ENCODE measurements at regions not wholly inside any gene's neighbourhood (a gene's known extent, or its start where the extent isn't known, plus 50 kb on each side); places are given as distances from the start of the nearest gene placed in this dataset.

DNA sequence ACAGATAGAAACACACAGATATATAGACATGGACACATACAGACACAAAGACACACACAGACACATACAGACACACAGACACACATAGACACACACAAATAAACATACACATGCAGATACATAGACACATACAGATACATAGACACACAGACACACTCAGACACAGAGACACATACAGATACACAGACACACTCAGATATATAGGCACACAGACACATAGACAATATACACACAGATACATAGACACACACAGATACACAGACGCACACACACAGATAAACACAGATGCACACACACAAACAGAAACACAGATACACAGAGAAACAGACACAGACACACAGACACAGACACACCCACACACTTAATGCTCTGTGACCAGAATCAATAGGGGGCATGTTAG lies 156.8 kb downstream of the IRX2 start:
- Histone ChIP-seq H3K4me3 (ENCODE audit: low read length) (no peak overlapping the region), H3K27ac (ENCODE audit: low read length) (no peak overlapping the region), H3K79me2 (ENCODE audit: low read length) (no peaks in the 10 kb centered on the region), H3K9me3 (ENCODE audit: insufficient read depth, low read length) (no peaks in the 10 kb centered on the region), H3K9ac (ENCODE audit: low read length) (no peak overlapping the region), H3K4me2 (ENCODE audit: low read length) (no peak overlapping the region), H3K36me3 (replicated peaks; ENCODE audit: low read depth, low read length) (no peaks in the 10 kb centered on the region), H4K20me1 (ENCODE audit: insufficient read depth, low read length) (no peaks in the 10 kb centered on the region), H3K4me1 (ENCODE audit: low read length) (no peaks in the 10 kb centered on the region), H2AFZ (ENCODE audit: low read depth, low read length) (no peak overlapping the region), H3K27me3 (ENCODE audit: low read depth, low read length) (no peaks in the 10 kb centered on the region)
- TF ChIP-seq, protein P1, sequence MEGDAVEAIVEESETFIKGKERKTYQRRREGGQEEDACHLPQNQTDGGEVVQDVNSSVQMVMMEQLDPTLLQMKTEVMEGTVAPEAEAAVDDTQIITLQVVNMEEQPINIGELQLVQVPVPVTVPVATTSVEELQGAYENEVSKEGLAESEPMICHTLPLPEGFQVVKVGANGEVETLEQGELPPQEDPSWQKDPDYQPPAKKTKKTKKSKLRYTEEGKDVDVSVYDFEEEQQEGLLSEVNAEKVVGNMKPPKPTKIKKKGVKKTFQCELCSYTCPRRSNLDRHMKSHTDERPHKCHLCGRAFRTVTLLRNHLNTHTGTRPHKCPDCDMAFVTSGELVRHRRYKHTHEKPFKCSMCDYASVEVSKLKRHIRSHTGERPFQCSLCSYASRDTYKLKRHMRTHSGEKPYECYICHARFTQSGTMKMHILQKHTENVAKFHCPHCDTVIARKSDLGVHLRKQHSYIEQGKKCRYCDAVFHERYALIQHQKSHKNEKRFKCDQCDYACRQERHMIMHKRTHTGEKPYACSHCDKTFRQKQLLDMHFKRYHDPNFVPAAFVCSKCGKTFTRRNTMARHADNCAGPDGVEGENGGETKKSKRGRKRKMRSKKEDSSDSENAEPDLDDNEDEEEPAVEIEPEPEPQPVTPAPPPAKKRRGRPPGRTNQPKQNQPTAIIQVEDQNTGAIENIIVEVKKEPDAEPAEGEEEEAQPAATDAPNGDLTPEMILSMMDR (IDR thresholded peaks at IDR 0.05; ENCODE audit: low read depth, low read length) = no peak
- TF ChIP-seq EZH2phosphoT487 (IDR thresholded peaks at IDR 0.05; ENCODE audit: low read depth) = no peak

DNA sequence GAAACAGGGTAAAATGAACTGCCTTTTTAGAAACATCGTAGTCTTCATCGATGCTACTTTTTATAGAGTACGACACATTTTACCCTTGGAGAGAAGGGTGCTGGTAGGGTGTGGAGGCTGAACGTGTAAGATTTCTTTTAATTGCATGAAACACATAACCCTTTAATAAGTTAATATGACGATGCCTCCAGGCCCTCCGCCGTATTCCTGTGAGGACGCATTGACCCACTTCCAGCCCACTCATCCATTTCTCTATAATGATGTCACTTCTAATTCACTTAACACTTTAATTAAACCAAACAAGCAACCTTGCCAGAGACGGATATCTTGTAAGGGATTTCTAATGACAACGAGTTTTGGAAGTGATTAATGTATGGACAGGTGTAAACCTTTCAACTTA lies 158.7 kb downstream of the IRX2 start:
- H3K4me2 ChIP-seq (ENCODE audit: low read length) = no peak overlapping the region
- H3K27ac ChIP-seq (ENCODE audit: low read length) = no peak overlapping the region
- H2AFZ ChIP-seq (ENCODE audit: low read depth, low read length) = no peak overlapping the region
- H3K9me3 ChIP-seq (ENCODE audit: insufficient read depth, low read length) = no peaks in the 10 kb centered on the region
- H4K20me1 ChIP-seq (ENCODE audit: insufficient read depth, low read length) = no peaks in the 10 kb centered on the region
- no peak overlapping the region for H3K9ac ChIP-seq (ENCODE audit: low read length)
- H3K79me2 ChIP-seq (ENCODE audit: low read length) = no peaks in the 10 kb centered on the region
- H3K27me3 ChIP-seq (ENCODE audit: low read depth, low read length) = no peaks in the 10 kb centered on the region
- no peaks in the 10 kb centered on the region for H3K4me1 ChIP-seq (ENCODE audit: low read length)
- no peak overlapping the region for H3K4me3 ChIP-seq (ENCODE audit: low read length)
- TF ChIP-seq, protein P1 (IDR thresholded peaks at IDR 0.05; ENCODE audit: low read depth, low read length) = no peak
- no peak for TF ChIP-seq EZH2phosphoT487 (IDR thresholded peaks at IDR 0.05; ENCODE audit: low read depth)
- H3K36me3 ChIP-seq (replicated peaks; ENCODE audit: low read depth, low read length) = no peaks in the 10 kb centered on the region

DNA sequence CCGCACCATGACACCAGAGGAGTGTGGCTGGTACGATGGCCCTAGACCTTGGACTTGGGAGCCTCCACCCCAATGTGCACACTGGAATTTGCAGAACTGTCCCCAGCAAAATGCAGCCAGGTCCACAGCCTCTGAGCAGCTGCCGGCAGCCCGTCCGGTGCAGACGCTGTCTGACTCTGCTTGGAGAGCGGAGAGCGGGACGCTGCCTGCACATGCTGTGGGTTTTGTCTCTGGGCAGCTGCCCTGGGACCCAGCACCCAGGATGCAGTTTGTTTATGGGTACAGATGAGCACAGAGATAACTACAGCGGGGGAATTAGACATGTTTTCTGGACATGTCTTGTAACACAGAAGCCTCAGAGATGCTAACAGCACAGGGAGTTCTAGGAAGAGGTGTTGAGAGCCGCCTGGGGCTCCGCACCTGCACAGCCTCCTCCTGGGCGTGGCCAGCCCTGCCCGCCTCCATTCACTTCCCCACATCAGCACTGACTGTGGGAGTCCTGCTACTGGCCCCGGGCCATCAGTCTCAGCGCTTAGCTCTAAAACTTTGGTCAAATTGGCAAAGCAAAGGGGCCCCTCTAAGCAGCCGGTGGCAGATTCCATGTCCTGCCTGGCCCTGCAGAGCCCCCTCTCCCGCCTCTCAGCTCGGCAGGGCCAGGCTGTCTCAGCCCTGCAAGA lies 159.6 kb downstream of the IRX2 start:
- no peak overlapping the region for H2AFZ ChIP-seq (ENCODE audit: low read depth, low read length)
- H3K79me2 ChIP-seq (ENCODE audit: low read length) = no peaks in the 10 kb centered on the region
- H3K36me3 ChIP-seq (replicated peaks; ENCODE audit: low read depth, low read length) = no peaks in the 10 kb centered on the region
- H3K9me3 ChIP-seq (ENCODE audit: insufficient read depth, low read length) = no peaks in the 10 kb centered on the region
- no peaks in the 10 kb centered on the region for H3K4me1 ChIP-seq (ENCODE audit: low read length)
- H3K27ac ChIP-seq (ENCODE audit: low read length) = no peak overlapping the region
- H3K4me3 ChIP-seq (ENCODE audit: low read length) = no peak overlapping the region
- TF ChIP-seq, protein P1 (IDR thresholded peaks at IDR 0.05; ENCODE audit: low read depth, low read length) = no peak
- no peak for TF ChIP-seq EZH2phosphoT487 (IDR thresholded peaks at IDR 0.05; ENCODE audit: low read depth)
- no peaks in the 10 kb centered on the region for H4K20me1 ChIP-seq (ENCODE audit: insufficient read depth, low read length)
- H3K4me2 ChIP-seq (ENCODE audit: low read length) = no peak overlapping the region
- no peak overlapping the region for H3K9ac ChIP-seq (ENCODE audit: low read length)
- H3K27me3 ChIP-seq (ENCODE audit: low read depth, low read length) = no peaks in the 10 kb centered on the region

DNA sequence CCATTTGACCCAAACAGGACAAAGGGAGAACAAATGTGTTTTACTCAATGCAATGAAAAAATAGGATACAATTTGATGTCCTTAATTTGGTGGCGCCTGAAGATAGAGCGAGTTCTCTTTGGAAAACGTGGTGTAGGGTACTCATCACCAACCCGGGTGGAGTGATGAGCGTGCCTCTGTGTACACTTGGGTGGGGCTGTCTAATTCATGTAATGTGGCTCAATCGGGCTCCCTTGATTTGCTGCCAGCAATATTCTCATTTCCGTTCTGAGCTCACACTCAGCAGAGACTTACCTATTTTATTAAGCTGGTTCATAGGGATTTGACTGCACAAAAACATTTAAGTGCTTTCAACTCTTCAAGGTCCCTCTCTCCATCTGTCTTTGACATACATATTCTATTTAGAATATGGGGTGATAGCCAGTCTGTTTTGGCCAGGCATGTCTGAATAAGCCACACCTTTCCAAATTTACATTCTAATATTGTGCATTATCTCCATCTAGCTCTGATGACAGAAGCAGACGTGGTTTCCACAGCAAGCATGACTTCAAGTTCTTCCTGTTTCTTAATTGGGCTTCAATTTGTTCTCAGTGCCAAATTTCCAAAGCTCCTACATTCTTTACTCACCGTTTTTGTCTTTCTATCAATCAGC lies 162.5 kb downstream of the IRX2 start:
- Histone ChIP-seq H3K36me3 (replicated peaks; ENCODE audit: low read depth, low read length) (no peaks in the 10 kb centered on the region), H3K4me2 (ENCODE audit: low read length) (no peak overlapping the region), H2AFZ (ENCODE audit: low read depth, low read length) (no peak overlapping the region), H4K20me1 (ENCODE audit: insufficient read depth, low read length) (no peaks in the 10 kb centered on the region), H3K27ac (ENCODE audit: low read length) (no peak overlapping the region), H3K9me3 (ENCODE audit: insufficient read depth, low read length) (no peaks in the 10 kb centered on the region), H3K27me3 (ENCODE audit: low read depth, low read length) (no peaks in the 10 kb centered on the region), H3K9ac (ENCODE audit: low read length) (no peak overlapping the region), H3K4me3 (ENCODE audit: low read length) (no peak overlapping the region), H3K4me1 (ENCODE audit: low read length) (no peaks in the 10 kb centered on the region), H3K79me2 (ENCODE audit: low read length) (no peaks in the 10 kb centered on the region)
- TF ChIP-seq, protein P1 (IDR thresholded peaks at IDR 0.05; ENCODE audit: low read depth, low read length) = no peak
- no peak for TF ChIP-seq EZH2phosphoT487 (IDR thresholded peaks at IDR 0.05; ENCODE audit: low read depth)

Measured in OCI-LY3 (cell line).